HG03196 (cell line): ENCODE measurements at regions not wholly inside any gene's neighbourhood (a gene's known extent, or its start where the extent isn't known, plus 50 kb on each side); places are given as distances from the start of the nearest gene placed in this dataset.
"Not testable (repeated sequence)": the region's sequence is repeated elsewhere in the genome, so short reads cannot be mapped to it uniquely, and the experiment has no call there.

ENCODE experiments used
- ATAC-seq: cut with Tn5 transposase; IDR thresholded peaks from one replicate; pipeline ENCODE4 v1.9.1; 2021; ENCODE audit not compliant: unreplicated experiment

DNA sequence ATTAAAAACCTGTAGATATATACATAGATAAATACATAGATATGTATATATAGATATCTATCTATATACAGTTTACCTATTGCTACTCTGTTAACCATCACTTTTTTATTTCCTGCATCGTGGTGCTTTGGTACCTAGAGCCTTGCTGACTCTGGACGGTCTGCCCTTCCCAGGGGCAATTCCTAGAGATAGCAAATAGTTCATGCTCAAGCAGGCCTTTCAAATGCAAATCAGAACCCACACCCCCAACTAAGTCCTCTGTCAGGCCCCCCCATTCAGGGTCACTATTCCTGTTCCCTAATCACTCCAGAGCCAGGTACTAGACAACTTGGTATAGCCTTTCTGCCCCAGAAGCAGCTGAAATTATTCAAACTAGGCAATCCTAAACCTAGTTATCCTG is 273.5 kb upstream of the ADGRL3 start:
- no peak for ATAC-seq

GRCh38 chr4:60930866-60931265 is 269.3 kb upstream of the ADGRL3 start:
- no peak for ATAC-seq

DNA sequence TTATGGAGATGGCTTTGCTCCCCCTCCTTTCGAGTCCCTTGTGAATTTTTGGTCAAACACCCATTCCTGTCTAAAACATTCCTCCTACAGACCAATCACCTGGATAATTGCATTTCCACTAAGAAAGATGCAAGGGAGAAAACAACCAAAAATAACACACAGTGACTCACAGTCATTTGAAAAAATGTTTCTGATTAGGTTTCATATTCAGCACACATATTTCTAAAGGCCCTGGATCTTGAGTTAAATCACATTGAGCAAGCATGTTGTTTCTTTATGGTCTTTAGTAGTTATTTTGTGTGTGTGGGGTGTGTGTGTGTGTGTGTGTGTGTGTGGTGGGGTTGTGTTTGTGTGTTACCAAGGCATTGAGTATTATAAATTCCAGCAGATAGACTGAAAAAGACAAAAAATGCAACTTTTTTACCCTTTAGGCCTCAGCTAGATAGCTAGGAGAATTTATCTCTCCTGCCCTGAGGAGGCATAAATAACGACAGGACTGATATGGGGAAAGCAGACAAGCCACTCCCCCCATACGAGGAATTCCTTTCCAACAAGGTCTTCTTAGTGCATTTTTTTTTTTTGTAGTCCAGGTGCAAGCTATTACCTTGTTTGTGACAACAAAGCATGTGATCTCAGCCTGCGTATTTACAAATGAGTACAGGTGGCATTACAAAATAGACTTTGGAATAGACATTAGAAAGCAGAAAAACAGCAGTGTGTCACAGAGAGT is 265.4 kb upstream of the ADGRL3 start:
- ATAC-seq = no peak

GRCh38 chr4:60938181-60938580 is 261.9 kb upstream of the ADGRL3 start:
- no peak for ATAC-seq

DNA sequence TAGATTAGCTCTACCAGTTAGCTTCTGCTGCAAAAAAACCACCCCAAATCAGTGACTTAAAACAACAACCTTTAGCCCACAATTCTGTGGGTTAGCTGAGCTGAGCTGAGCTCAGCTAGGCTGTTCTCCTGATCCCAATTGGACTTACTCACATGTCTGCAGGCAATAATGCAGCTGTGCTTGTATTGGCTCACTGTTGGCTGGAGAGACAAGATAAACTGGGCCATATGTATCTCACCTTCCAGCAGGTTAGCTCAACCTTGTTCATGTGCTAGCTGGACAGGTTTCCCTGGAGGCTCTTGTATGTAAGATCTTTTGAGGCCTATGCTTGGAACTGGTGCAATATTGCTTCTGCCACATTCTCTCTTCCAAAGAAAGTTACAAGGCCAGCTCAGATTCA is 261.5 kb upstream of the ADGRL3 start:
- no peak for ATAC-seq

DNA sequence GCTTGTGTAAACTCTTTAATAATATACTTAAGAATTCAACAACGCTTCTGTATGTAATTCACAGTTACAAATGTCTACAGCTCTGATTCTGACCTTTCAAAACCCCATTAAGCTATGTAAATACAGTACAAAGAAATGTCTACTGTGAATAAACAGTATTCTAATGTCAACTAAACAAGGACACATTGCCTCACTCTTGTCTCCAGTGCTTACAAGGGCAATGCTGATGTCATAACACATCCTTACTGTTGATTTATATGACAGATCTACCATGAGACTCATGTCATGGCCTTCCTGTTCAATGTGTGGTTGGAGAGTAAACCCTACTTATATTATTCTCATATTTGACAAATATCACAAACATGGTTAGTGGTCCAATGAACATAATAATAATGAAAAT is 256.1 kb upstream of the ADGRL3 start:
- ATAC-seq = no peak

- no peak for ATAC-seq
Observed at GRCh38 chr4:60945641-60946040, 254.5 kb upstream of the ADGRL3 start.

DNA sequence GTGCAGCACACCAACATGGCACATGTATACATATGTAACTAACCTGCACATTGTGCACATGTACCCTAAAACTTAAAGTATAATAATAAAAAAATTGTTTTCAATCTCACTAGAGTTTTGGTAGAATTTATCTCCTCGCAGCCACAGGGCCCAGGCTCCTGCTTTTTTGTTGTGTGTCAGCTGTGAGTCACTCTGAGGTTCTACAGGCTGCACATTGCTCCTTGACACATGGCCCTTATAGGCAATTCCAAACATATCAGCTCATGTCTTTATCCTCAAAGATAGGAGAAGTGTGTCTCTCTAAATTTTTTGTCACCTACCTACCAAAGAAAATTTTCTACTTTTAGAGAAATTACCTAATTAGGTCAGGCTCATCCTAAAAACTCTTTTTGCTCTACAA is 252.1 kb upstream of the ADGRL3 start:
- no peak for ATAC-seq

DNA sequence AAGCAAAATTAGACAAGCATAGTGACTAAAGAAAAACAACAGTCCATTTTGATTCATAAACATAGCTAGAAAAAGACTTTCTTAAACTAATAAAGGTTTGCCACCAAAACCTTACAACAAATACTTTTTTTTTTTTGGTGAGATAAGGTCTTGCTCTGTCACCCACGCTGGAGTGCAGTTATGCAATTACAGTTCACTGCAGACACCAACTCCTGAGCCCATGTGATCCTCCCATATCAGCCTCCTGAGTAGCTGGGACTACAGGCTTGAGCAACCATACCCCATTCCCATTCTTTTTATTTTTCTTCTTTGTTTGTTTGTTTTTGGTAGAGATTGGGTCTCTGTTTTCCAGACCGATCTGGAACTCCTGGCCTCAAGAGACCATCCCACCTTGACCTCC is 247.2 kb upstream of the ADGRL3 start:
- ATAC-seq = no peak

DNA sequence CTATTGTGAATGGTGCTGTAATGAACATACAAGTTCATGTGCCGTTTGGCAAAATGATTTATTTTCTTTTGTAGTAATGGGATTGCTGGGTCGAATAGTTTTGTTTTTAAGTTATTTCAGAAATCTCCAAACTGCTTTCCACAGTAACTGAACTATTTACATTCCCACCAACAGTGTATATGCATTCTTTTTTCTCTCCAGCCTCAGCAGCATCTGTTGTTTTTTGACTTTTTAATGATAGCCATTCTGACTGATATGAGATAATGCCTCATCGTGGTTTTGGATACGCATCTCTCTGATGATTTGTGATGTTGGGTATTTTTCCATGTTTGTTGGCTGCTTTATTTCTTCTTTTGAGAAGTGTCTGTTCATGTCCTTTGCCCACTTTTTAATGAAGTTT is 246.3 kb upstream of the ADGRL3 start:
- no peak for ATAC-seq

DNA sequence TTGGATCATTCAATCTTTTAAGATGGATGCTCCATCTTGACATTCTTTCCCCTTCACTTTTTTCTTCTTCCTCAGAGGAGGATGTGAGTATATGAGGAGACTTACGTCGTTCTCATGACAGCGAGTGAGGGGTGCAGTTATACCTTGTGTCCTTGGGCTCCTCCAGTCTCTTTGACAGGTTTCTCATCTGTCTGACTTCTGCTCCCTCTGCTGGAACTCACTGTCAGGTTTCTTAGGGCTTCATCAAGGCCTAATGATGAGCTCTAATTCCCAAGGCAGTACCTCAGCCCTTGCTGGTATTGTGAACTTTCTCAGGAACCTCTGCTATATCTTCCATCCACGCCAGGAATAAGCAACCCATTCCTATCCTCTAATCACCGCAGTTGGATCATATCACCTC is 237.8 kb upstream of the ADGRL3 start:
- ATAC-seq = no peak

- no peak for ATAC-seq
Observed at GRCh38 chr4:60981534-60981933, 218.6 kb upstream of the ADGRL3 start.

- no peak for ATAC-seq
Observed at GRCh38 chr4:60989141-60989540, 211.0 kb upstream of the ADGRL3 start.

DNA sequence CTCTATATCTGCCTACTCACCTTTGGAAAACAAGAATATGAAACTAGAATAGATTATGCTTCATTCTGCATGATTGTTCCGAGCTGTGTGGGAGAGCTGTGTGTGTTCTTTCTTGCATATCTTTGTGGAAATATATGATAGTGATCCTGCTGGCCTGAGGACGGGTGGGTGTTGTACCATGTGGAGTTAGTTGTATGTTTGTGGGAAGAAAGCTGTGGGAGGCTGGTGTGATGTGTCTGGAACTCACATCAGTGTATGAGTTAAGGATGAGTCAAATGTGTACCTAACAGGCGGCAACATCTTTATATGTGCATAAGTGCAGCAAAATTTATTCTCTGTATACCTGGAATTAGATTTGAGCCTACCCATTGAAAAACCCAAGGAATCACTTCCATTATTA is 208.1 kb upstream of the ADGRL3 start:
- ATAC-seq = no peak

DNA sequence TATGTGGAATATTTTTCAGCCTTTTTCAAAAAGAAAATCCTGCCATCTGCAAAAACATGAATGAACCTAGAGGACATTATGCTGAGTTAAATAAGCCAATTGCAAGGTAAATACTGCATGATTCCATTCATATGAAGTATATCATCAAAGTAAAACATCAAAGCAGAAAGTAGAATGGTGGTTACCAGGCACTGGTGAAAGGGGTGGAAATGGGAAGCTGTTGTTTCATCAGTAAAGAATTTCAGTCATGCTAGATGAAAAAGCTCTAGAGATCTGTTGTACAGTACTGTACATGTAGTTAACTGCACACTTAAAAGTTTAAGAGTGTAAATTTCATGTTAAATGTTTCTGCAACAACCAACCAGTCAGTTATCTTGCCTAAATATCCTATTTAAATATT is 196.8 kb upstream of the ADGRL3 start:
- ATAC-seq = no peak

DNA sequence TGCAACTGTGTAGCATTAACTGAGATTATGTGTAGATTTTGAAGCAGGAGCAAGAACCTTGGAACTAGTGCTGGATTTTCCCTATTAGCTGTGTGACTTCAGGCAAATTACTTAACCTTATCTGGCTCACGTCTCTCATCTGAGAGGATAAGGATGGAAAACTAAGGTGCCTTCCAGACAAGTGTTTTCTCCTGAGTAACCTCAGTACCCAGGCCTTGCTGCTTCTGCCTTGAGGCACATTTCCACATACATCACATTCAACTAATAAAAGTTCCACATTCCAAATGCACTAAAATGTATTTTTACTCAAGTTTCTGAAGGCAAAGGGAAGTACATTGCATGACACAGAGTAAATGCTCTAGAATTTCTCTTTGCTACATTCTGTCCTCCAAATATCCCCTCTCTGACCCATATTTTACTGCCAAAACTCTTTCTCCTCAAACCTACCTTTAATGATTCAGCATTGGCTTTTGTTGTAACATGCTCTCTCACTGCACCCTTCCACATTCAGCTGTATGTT is 195.4 kb upstream of the ADGRL3 start:
- ATAC-seq = no peak

DNA sequence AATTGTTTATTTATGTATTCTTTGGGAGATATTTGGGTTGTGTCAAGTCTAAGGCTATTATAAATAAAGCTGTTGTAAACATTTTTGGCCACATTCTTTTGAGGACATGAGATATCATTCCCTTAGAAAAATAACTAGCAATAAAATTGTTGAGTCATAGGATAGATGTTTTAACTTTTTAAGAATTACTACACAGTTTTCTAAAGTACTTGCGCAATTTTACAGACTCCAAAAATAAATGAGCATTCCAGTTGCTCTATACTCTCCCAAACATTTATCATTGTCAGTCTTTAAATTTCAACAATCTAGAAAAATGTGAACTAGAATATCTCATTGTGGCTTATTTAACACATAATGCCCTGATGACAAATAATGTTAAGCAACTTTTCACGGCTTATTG is 189.1 kb upstream of the ADGRL3 start:
- no peak for ATAC-seq

GRCh38 chr4:61011936-61012335 is 188.2 kb upstream of the ADGRL3 start:
- ATAC-seq = not testable (repeated sequence)

DNA sequence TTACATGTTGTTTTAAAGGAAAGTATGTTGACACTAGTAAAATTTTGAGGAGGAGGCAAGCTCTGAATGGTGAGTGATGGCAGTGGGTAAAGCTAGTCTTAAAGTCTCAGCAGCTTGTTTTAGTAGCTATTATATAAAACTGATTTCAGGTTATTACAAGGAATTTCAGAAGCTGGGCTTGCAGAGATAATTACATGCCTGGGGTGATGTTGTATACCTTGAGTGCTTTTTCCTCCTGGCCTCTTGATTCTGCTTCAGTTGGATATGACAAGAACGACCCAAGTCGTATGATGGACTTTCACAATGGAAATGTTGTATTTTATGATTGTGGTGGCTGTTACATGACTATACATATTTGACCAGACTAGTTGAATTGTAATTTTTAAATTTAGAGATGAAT is 175.5 kb upstream of the ADGRL3 start:
- ATAC-seq = no peak

GRCh38 chr4:61027939-61028338 is 172.2 kb upstream of the ADGRL3 start:
- no peak for ATAC-seq

DNA sequence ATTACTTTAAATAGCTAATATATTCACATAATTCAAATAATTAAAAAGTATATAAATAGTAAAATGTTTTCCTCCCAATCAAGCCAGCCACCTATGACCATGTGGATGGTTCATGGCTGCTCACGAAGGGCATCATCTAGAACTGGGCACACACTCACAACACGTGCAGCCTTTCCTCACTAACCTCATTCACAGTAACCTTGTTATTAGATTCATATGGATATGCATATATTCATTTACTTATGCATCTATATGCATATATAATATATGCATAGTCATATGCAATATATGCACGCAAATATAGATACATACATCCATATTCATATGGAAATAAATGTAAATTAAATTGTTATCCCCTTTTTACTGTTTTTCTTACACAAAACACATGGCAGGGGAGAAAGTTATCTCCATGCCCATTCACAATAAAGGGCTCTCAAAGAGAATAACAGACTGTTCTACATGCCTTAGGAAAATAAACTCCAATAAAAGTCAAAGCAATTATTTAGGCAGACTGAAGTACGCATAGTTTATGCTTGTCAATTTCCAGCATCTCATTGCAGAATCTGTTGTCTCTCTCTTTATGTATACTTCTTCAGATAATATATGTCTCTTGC is 163.9 kb upstream of the ADGRL3 start:
- ATAC-seq = no peak

GRCh38 chr4:61041527-61041926 is 158.6 kb upstream of the ADGRL3 start:
- ATAC-seq = no peak

DNA sequence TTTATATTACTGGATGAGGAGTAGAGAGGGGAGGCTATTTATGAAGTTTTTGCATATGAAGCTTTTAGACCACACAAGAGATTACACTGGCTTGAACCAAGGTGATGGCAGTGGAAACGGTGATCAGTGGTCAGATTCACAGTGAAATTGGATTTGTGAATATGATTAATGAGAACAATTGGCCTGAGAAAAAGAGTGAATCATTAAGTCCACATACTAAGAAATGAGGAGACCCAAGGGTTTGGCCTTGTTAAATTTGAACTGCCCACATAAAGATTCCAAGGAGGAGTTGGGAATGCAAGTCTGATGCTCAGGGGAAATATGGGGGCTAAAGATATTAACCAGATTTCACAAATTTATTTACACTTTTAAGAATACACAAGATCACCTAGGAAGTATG is 155.3 kb upstream of the ADGRL3 start:
- no peak for ATAC-seq
